ENCODE measurements at regions not wholly inside any gene's neighbourhood (a gene's known extent, or its start where the extent isn't known, plus 50 kb on each side); places are given as distances from the start of the nearest gene placed in this dataset.

DNA sequence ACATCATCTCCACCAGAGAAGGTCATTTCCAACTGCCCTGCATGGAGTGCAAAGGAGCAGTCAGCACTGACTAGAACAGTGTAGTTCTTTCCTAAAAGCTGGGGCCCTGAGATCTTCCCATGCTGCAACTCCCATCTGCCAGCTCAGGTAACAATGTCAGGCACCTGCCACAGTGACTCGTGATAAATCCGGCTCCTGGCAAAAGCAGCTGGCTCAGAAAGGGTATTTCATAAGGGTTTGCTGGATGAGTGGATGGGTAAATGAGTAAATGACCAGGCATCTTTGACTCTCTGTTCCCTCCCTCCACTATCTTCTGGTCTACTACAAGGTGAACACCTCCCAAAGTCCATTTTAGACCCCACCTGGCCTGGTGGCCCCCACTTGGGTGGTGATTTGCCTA, 403.6 kb downstream of the NXPE2 start:
- DNase-seq (ENCODE audit: low read depth) = no peak

DNA sequence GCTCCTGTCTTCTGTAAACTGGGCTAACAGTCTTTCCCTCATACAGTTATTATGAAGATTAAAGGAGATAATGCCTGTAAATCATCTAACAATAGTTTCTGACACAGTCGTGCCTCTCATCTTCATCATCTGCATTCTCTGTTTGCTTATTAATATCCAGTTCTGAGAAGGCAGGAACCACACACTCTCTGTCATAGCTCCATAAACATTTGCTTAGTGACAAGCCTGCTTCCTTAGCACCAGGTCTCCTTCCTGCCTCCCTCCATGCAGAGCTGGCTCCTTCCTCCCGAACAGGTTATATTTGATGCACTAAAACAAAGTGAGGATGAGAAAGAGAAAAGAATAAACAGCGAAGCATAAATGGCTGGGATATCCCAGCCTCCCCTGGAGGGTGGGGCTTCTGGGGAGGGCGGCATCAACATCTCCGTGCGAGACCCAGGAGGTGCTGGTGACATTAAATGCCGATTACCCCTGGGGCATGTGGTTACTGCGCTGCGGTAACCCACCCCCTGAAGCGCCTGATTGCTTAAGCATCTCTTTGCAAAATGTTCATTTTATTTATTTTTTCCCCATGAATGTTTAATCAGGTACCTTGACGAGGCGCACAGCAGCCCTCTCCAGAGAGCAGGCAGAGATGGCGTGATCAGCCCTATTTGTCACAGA, 404.9 kb downstream of the NXPE2 start:
- no peak for DNase-seq (ENCODE audit: low read depth)

DNA sequence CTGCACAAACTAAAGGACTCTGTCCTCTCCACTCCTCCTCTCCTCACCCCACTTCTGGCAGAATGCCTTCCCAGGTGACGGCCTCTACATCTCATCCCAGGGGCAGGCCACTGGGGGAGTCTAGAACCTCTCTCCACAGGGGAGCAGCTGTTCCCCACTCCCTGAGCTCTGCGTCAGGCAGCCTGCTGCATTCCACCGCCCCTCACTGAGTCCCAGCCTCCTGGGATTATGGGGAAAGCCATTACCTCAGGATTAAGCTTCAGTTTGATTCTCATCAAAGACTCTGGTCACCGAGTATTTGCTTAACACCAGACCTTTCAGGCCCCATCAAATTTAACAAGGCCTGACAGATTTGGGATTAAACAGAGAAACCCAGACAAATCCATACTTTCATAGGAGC, 405.9 kb downstream of the NXPE2 start:
- DNase-seq (ENCODE audit: low read depth) = no peak

DNA sequence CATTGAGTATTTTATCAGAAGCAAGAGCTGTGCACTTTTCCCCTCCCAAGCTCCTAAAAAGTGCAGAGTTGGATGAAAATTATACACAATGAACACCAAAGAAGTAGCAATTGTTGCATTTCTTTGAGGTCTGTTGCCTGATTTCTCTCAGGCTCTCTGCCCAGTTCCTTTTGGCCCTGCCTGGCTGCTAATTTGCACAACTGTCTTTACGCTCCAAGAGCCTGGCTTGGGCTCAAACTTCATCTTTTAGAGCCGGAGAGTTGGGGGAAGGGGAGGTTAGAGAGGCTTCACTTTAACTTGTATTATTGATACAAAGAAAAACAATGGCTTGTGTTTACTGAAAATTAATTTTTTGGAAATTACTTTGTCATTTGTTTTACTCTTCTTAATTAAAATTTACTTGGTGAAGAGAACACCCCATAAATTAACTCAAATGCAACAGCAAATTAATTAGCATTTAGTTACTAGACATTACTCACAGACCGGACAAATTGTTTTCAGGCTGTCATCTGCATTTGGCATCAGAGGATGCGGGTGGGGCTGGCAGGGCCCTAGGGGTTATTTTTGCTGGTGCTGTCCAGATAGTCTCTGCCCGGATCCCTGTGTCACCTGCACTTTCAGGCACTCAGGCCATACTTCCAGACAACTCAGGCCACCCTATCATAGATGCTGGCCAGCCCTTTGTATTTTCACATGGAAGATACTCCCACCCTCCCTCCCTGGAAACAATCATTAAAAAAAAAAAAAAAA, 407.3 kb downstream of the NXPE2 start:
- DNase-seq (ENCODE audit: low read depth) = no peak

DNA sequence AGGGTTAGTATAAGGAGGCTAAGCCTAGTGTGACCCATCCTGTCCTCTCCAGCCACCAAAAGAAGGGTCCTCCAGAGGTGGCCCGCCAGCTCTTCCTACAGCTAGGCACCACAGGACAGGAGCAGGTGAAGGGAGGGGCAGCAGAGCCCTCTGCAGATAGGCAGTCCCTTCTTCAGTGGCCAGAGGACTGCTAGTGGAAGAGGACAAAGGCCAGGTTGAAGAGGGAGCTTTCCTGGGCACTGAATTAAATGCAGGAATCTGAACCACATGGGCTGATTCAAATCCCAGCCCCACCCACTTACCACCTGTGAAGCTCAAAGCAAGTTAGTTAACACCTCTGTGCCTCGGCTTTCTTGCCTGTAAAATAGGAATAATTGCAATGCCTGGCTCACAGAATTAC, 409.5 kb downstream of the NXPE2 start:
- DNase-seq (ENCODE audit: low read depth) = no peak

DNA sequence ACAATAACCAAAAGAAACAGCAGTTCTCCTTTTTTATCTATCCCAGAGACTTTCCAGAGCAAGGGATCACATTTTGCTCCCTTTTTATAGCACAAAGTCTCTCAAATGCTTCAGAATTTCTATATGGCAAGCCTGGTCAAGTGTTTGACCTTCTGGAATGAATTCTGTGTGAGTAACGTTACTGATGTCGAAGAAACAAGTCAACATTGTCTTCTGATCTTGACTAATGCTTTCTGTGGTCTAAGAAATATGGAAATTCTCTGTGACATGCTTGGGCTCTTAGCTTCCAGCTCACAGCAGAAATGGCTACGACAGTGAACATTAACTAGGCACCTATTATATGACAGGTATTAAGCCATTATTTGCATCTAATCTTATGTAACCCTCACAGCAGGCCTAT, 411.7 kb downstream of the CADM1 start:
- no peak for DNase-seq (ENCODE audit: low read depth)

DNA sequence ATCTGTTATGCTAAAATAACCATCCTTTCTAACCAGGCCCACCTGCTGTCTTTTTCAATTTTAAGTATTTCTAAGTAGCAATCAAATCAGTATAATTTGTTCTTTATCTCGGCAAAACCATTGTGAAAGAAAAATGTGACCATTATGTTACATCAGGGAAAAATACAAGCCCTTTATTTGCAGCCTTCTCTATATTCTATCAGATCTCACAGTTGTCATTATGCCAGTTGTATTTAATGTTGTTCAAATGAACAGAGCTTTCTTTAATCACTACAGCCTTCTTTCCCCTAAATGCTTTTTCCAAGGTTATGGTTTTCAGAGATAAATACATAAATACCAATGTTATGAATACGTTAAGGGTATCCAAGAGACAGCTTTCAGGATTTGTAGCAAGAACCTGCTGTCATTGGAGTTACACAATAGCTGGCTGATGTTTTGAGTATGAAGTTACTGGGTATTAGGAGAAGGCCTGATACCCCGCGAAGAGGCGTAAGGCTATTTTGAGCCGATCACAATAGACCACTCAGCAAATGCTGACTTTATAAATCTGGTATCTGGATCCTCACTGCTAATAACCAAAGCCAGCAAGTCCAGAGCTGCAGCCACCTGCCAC, 406.3 kb downstream of the CADM1 start:
- no peak for DNase-seq (ENCODE audit: low read depth)

DNA sequence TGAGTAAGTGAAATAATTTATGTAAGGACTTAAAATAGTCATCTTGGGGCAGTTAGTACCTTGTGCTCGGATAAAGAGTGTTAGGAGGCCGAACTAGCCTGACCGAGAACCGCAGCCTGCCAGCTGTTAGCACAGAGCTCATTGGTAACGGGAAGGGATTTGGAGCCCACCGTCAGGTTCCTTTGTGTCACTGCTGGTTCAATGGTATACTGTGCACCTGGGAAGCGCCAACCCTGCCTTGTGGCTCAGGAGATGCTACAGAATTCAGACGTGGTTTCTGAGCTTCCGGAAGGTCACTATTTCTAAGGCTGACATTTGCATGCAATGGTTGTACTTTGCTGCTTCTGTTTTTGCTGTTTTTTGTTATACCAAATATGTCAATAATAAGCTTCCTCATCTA, 403.5 kb downstream of the CADM1 start:
- DNase-seq (ENCODE audit: low read depth) = no peak

DNA sequence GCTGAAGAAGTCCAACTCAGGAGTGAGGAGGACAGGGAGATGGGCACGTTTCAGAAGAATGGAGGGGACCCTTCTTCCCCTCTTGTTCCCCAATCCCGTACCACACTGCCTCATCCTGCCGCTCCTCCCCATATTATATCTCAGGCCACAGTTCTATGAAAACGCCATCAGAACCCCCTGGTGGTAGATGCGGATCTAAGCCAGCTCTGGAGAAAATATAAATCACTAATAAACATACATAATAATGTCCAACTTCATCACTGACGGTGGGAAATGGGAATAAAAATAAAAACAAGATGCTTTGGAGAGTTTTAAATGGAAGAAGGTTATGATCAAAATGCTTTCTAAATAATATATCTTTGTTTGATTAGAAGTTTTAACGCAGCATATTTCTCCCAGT, 400.3 kb downstream of the CADM1 start:
- DNase-seq (ENCODE audit: low read depth) = no peak

DNA sequence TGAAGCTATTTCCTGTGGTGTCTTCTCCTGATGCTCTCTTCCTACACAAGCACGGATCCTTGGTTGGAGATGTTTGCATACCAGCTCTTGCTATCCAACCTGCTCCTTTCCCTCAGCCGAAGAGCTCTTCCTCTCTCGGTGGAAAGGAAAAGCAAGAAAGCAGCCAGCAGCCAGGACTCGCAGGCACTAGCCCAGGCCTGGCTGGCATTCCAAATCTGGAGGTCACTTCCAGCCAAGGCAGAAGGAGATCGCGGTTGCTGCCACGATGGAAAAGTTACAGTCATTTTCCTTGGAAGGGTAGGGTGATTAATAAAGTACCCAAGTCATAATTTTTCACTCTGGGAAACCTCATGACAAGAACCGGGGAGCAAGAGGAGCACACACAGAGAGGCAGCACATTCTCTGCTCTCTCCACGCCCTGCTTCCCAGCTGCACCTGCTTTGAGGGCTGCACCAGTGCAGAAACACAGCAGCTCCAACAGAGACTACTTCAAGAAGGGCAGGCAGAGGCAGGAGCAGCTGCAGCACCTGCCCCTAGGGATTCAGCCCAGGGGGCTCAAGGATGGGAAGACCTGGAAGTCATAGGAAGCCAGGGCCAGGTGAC, 399.3 kb downstream of the CADM1 start:
- DNase-seq (ENCODE audit: low read depth) = no peak

DNA sequence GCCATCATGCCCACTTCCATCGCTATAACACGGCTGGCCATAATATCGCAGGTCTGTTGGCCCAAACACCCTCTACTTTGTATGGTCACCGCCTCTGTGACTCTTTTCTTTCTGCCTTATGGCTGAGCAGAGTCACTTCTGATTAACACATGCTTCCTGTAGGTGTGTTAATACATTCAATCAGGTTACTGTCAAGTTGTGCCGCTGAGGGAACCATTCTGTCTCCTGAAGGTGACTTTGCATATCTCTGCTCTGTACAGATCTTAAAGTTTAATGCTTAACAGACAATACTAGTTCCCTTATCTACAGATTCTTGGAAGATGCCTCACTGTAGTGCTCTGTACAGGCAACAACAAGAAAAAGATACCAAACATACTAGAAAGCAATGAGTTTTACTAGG, 393.1 kb downstream of the CADM1 start:
- DNase-seq (ENCODE audit: low read depth) = no peak

DNA sequence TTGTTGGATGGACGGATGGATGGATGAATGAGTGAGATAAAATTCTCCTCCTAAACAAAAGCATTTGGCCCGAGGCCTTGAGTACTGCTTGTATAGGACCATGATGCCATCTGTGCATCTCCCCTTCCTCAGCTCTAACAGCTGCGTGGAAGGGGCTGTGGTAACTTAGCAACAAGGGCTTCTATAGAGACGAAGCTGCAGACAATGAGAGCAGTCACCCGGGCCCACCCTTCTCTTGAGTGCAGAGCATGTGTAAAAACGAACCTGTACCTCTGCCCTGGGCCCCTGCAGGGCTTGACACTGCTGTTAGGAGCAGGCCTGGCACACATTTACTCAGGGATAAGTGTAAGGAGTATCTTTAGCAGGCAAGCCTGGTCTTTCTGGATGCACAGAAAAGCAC, 391.5 kb downstream of the CADM1 start:
- DNase-seq (ENCODE audit: low read depth) = no peak

DNA sequence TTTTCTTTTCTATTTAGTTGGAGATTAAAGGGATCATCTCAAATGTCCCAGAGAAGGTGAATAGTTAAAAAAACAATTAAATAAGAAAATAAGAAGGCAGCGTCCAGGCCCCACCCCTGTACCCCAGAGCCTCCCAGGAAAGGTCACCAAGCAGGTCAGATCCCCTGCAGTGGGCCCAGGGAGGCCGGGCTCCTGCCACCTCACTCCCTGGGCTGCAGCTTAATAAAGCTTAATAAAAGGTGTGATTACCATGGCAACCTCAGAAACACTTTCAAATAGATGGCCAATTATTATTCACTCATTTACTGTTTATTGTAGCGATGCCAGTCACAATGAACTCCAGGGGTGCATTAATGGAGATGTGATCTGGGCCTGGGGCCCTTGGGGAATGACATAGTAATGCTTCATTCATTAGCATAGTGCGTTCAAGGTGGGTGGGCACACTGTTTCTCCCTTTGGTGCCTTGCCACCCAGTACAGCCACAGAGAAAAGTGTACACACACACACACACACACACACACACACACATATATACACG, 386.2 kb downstream of the CADM1 start:
- DNase-seq (ENCODE audit: low read depth) = no peak

DNA sequence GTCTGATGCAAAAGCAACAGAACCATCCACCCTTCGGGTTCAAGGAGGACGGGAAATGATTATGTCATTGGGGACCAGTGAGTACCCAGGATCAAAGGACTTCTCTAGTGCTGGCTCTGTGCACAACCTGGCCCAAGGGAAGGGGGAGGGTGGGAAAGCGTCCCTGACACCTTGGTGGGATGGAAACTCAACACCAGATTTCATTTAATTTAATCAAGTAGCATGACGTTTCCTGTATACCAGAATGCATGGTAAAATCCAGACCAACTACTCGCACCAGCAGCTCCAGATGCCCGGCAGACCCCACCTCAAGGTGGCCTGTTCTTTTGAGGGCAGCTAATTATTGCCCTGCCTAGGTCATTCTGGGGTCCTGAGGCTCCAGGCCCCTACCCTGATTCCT, 385.1 kb downstream of the CADM1 start:
- DNase-seq (ENCODE audit: low read depth) = no peak
